ENCODE measurements at regions not wholly inside any gene's neighbourhood (a gene's known extent, or its start where the extent isn't known, plus 50 kb on each side); places are given as distances from the start of the nearest gene placed in this dataset.

DNA sequence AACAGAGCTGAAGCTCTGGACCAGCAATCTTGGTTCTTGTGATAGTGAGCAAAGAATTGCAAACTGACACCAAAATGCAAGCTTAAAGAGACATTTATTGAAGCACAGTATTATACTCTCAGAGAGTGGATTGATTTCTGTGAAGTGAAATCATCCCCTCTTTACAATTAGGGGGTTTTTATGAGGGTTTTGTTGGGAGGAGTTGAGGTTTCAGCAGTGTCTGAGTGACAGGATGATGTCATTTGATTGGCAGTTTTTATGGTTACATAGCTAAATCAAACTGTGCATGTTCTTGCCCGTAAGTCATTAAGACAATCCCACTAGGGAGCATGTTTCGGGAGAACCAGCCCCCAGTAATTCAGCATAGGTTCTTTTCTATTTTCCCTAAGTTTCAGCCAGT is 1200.5 kb downstream of the SI start:
- CTCF ChIA-PET = no interaction called here
- POLR2A ChIA-PET = no interaction called here
- TF ChIP-seq, protein P1, sequence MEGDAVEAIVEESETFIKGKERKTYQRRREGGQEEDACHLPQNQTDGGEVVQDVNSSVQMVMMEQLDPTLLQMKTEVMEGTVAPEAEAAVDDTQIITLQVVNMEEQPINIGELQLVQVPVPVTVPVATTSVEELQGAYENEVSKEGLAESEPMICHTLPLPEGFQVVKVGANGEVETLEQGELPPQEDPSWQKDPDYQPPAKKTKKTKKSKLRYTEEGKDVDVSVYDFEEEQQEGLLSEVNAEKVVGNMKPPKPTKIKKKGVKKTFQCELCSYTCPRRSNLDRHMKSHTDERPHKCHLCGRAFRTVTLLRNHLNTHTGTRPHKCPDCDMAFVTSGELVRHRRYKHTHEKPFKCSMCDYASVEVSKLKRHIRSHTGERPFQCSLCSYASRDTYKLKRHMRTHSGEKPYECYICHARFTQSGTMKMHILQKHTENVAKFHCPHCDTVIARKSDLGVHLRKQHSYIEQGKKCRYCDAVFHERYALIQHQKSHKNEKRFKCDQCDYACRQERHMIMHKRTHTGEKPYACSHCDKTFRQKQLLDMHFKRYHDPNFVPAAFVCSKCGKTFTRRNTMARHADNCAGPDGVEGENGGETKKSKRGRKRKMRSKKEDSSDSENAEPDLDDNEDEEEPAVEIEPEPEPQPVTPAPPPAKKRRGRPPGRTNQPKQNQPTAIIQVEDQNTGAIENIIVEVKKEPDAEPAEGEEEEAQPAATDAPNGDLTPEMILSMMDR (IDR thresholded peaks at IDR 0.05; ENCODE audit: insufficient read depth, low read depth, low read length) = no peak
- no peak for DNase-seq (ENCODE audit: low read depth)
- no peaks in the 10 kb centered on the region for H3K36me3 ChIP-seq (ENCODE audit: control insufficient read depth, insufficient read depth, low read length)
- H3K4me3 ChIP-seq (ENCODE audit: low read depth, low read length) = no peak overlapping the region
- H3K27me3 ChIP-seq (ENCODE audit: control insufficient read depth, insufficient read depth, low read length) = no peaks in the 10 kb centered on the region

DNA sequence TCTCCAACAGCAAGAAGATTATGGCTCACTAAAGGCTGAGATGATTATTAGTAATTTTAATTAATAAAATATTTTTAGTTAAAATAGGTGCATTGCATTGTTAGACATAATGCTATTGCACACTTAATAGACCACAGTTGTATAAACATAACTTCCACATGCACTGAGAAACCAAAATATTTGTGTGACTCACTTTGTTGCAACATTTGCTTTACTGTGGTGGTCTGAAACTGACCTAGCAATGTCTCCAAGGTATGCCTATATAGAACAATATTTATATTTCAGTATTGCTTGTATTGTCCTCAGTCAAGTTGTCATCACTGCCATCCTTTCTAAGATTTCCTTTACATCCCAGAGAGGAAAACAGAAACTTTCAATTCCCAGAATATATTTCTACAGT is 1215.2 kb downstream of the SI start:
- CTCF ChIA-PET = no interaction called here
- POLR2A ChIA-PET = no interaction called here
- Histone ChIP-seq H3K27me3 (ENCODE audit: control insufficient read depth, insufficient read depth, low read length) (no peaks in the 10 kb centered on the region), H3K36me3 (ENCODE audit: control insufficient read depth, insufficient read depth, low read length) (no peaks in the 10 kb centered on the region), H3K4me3 (ENCODE audit: low read depth, low read length) (no peak overlapping the region)
- DNase-seq (ENCODE audit: low read depth) = no peak
- TF ChIP-seq, protein P1 (IDR thresholded peaks at IDR 0.05; ENCODE audit: insufficient read depth, low read depth, low read length) = no peak

DNA sequence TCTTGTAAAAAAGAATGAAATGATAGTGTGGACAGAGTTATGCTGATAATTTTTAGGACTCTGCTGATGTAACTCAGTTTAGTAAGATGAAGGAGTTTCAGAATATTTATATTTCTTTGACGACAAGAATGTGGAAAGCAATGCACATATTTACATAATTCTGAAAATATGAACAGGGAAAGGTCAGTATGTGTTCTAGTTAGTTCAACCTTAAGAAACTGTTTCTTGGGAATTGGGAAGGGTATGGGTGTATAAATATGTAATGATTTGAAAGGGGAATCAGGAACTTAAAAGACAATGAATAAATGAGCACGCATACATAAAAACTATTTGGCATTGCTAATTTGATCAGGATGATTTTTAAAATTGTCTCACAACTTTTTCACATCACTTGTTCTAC is 1226.1 kb downstream of the SI start:
- no peak for DNase-seq (ENCODE audit: low read depth)
- no peak overlapping the region for H3K4me3 ChIP-seq (ENCODE audit: low read depth, low read length)
- no peaks in the 10 kb centered on the region for H3K36me3 ChIP-seq (ENCODE audit: control insufficient read depth, insufficient read depth, low read length)
- TF ChIP-seq, protein P1 (IDR thresholded peaks at IDR 0.05; ENCODE audit: insufficient read depth, low read depth, low read length) = no peak
- H3K27me3 ChIP-seq (ENCODE audit: control insufficient read depth, insufficient read depth, low read length) = no peaks in the 10 kb centered on the region
- ChIA-PET POLR2A (no interaction called here), CTCF (no interaction called here)

DNA sequence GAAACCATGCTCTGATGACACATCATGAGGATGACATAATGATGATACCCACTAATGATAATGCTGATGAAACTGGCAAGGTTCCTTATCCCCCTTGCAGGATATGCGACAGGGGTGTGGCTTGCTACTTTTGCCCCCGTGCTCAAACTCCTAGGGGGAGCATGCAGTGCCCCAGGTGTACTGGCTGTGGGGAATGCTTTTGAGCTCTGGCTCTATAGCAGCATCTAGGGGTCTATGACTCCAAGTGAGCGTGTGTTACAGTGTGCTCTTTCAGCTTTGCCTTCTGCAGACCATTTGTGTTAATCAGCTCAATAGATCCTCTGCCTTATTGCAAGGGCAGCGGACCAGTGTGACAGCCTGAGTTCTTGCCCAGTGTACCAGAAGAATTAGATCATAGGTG is 1239.5 kb downstream of the SI start:
- Histone ChIP-seq H3K4me3 (ENCODE audit: low read depth, low read length) (no peak overlapping the region), H3K27me3 (ENCODE audit: control insufficient read depth, insufficient read depth, low read length) (no peaks in the 10 kb centered on the region), H3K36me3 (ENCODE audit: control insufficient read depth, insufficient read depth, low read length) (no peaks in the 10 kb centered on the region)
- ChIA-PET POLR2A (no interaction called here), CTCF (no interaction called here)
- no peak for DNase-seq (ENCODE audit: low read depth)
- TF ChIP-seq, protein P1 (IDR thresholded peaks at IDR 0.05; ENCODE audit: insufficient read depth, low read depth, low read length) = no peak

DNA sequence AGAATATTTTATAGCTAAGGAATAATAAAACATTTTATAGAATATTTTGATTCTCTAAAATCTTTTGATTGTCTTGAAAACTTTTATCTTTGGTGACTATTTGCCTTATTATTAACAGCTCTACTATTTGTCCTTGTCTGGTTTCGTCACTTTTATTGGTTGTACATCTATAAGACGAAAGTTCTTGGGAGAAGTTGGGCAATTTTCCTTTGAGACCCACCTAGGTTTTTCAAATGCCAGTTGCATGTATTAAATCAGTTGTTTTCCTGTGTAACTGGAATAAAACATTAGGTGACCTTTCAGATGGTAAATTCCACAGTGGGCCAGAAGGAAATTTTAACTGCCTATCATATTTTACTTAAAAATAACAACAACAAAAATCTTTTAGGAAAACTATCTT is 1245.7 kb downstream of the SI start:
- ChIA-PET POLR2A (no interaction called here), CTCF (no interaction called here)
- TF ChIP-seq, protein P1 (IDR thresholded peaks at IDR 0.05; ENCODE audit: insufficient read depth, low read depth, low read length) = no peak
- Histone ChIP-seq H3K36me3 (ENCODE audit: control insufficient read depth, insufficient read depth, low read length) (no peaks in the 10 kb centered on the region), H3K4me3 (ENCODE audit: low read depth, low read length) (no peak overlapping the region), H3K27me3 (ENCODE audit: control insufficient read depth, insufficient read depth, low read length) (no peaks in the 10 kb centered on the region)
- no peak for DNase-seq (ENCODE audit: low read depth)
